ENCODE measurements at regions not wholly inside any gene's neighbourhood (a gene's known extent, or its start where the extent isn't known, plus 50 kb on each side); places are given as distances from the start of the nearest gene placed in this dataset.

- TF ChIP-seq RFX5 (IDR thresholded peaks at IDR 0.05; ENCODE audit: low read depth, low read length), result no peak
- TF ChIP-seq EGR1 (IDR thresholded peaks at IDR 0.05; ENCODE audit: borderline replicate concordance in 1 of 2, low read depth in 2 of 2, low read length in 2 of 2), result no peak
- no peak for TF ChIP-seq POLR2A (IDR thresholded peaks at IDR 0.05; ENCODE audit: low read depth, low read length)
- no peak for TF ChIP-seq MYC (IDR thresholded peaks at IDR 0.05; ENCODE audit: insufficient read depth, insufficient read length, insufficient replicate concordance, low read length, severe bottlenecking)
- no peak for TF ChIP-seq RAD21 (IDR thresholded peaks at IDR 0.05; ENCODE audit: insufficient read depth, low read depth, low read length)
- TF ChIP-seq POLR2AphosphoS5 (IDR thresholded peaks at IDR 0.05; ENCODE audit: low read length), result no peak
Observed at GRCh38 chr3:20424086-20424485, 238.1 kb upstream of the SGO1 start.
